ENCODE measurements at regions not wholly inside any gene's neighbourhood (a gene's known extent, or its start where the extent isn't known, plus 50 kb on each side); places are given as distances from the start of the nearest gene placed in this dataset.

GRCh38 chr2:65937379-65938160 is 497.4 kb upstream of the MEIS1 start:
- H2AK5ac ChIP-seq (ENCODE audit: low read length) = no peak overlapping the region
- no peak overlapping the region for H4K8ac ChIP-seq (ENCODE audit: low read depth, low read length)
- no peak overlapping the region for H4K91ac ChIP-seq (ENCODE audit: low read depth, low read length)
- H3K18ac ChIP-seq (ENCODE audit: low read length) = no peak overlapping the region
- no peaks in the 10 kb centered on the region for H3K36me3 ChIP-seq (ENCODE audit: control insufficient read depth in 1 of 2, insufficient read depth in 2 of 2, low read length in 2 of 2)
- no peak overlapping the region for H4K12ac ChIP-seq (ENCODE audit: low read depth, low read length)
- H3K9ac ChIP-seq (ENCODE audit: low read length) = no peak overlapping the region
- H3K27ac ChIP-seq (ENCODE audit: low read depth, low read length) = no peak overlapping the region
- no peak overlapping the region for H3K4ac ChIP-seq (ENCODE audit: low read depth, low read length)
- no peak overlapping the region for H2BK120ac ChIP-seq (ENCODE audit: insufficient read depth, low read length, poor library complexity)
- H3K9me3 ChIP-seq (ENCODE audit: insufficient read depth, low read depth, low read length) = no peaks in the 10 kb centered on the region
- no peaks in the 10 kb centered on the region for H3K27me3 ChIP-seq (ENCODE audit: insufficient read depth, low read length)
- H3K79me2 ChIP-seq (ENCODE audit: control insufficient read depth, insufficient read depth, low read length, poor library complexity) = no peaks in the 10 kb centered on the region
- no peak overlapping the region for H2BK12ac ChIP-seq (ENCODE audit: low read length)
- no CpG with 5 or more reads among the region's 3 CpGs for WGBS (ENCODE audit: extremely low coverage, insufficient coverage, insufficient read length)
- no peak overlapping the region for H3K4me2 ChIP-seq (ENCODE audit: low read length)
- no peak overlapping the region for H2AFZ ChIP-seq (ENCODE audit: insufficient read depth, low read length, poor library complexity)
- H3K79me1 ChIP-seq (ENCODE audit: low read length) = no peaks in the 10 kb centered on the region
- no peak overlapping the region for H3K23ac ChIP-seq (ENCODE audit: low read length)
- DNase-seq = peak in 1 of 2 donors; percentile 49
- no peak overlapping the region for H2BK5ac ChIP-seq (ENCODE audit: low read depth, low read length, poor library complexity)
- H3K4me3 ChIP-seq (ENCODE audit: low read depth, low read length) = no peak overlapping the region
- H3K14ac ChIP-seq (ENCODE audit: low read length) = no peak overlapping the region
- no peaks in the 10 kb centered on the region for H3K4me1 ChIP-seq (ENCODE audit: control insufficient read depth in 1 of 2, insufficient read depth in 2 of 2, low read length in 2 of 2)

GRCh38 chr2:65934992-65935629 is 499.8 kb upstream of the MEIS1 start:
- no peak overlapping the region for H3K18ac ChIP-seq (ENCODE audit: low read length)
- H3K4me2 ChIP-seq (ENCODE audit: low read length) = no peak overlapping the region
- H3K79me2 ChIP-seq (ENCODE audit: control insufficient read depth, insufficient read depth, low read length, poor library complexity) = no peaks in the 10 kb centered on the region
- H4K91ac ChIP-seq (ENCODE audit: low read depth, low read length) = no peak overlapping the region
- no peak overlapping the region for H3K9ac ChIP-seq (ENCODE audit: low read length)
- no peak overlapping the region for H3K23ac ChIP-seq (ENCODE audit: low read length)
- H2BK12ac ChIP-seq (ENCODE audit: low read length) = no peak overlapping the region
- WGBS (ENCODE audit: extremely low coverage, insufficient coverage, insufficient read length) = no CpG with 5 or more reads among the region's 3 CpGs
- no peak overlapping the region for H2AFZ ChIP-seq (ENCODE audit: insufficient read depth, low read length, poor library complexity)
- no peak overlapping the region for H2BK120ac ChIP-seq (ENCODE audit: insufficient read depth, low read length, poor library complexity)
- H3K4ac ChIP-seq (ENCODE audit: low read depth, low read length) = no peak overlapping the region
- no peak overlapping the region for H3K4me3 ChIP-seq (ENCODE audit: low read depth, low read length)
- no peaks in the 10 kb centered on the region for H3K27me3 ChIP-seq (ENCODE audit: insufficient read depth, low read length)
- H3K36me3 ChIP-seq (ENCODE audit: control insufficient read depth in 1 of 2, insufficient read depth in 2 of 2, low read length in 2 of 2) = no peaks in the 10 kb centered on the region
- no peak overlapping the region for H3K27ac ChIP-seq (ENCODE audit: low read depth, low read length)
- no peak overlapping the region for H3K14ac ChIP-seq (ENCODE audit: low read length)
- no peak for DNase-seq
- H3K79me1 ChIP-seq (ENCODE audit: low read length) = no peaks in the 10 kb centered on the region
- H4K8ac ChIP-seq (ENCODE audit: low read depth, low read length) = no peak overlapping the region
- peaks cover 0 to 3% of the 10 kb centered on the region in 2 experiments for H3K4me1 ChIP-seq (ENCODE audit: control insufficient read depth in 1 of 2, insufficient read depth in 2 of 2, low read length in 2 of 2)
- H4K12ac ChIP-seq (ENCODE audit: low read depth, low read length) = no peak overlapping the region
- H3K9me3 ChIP-seq (ENCODE audit: insufficient read depth, low read depth, low read length) = no peaks in the 10 kb centered on the region
- no peak overlapping the region for H2AK5ac ChIP-seq (ENCODE audit: low read length)
- no peak overlapping the region for H2BK5ac ChIP-seq (ENCODE audit: low read depth, low read length, poor library complexity)

- Histone ChIP-seq H4K91ac (ENCODE audit: low read depth, low read length) (no peak overlapping the region), H3K27me3 (ENCODE audit: insufficient read depth, low read length) (no peaks in the 10 kb centered on the region), H3K4me1 (ENCODE audit: control insufficient read depth in 1 of 2, insufficient read depth in 2 of 2, low read length in 2 of 2) (peaks cover 0 to 3% of the 10 kb centered on the region in 2 experiments), H2BK120ac (ENCODE audit: insufficient read depth, low read length, poor library complexity) (no peak overlapping the region), H2BK12ac (ENCODE audit: low read length) (no peak overlapping the region), H3K27ac (ENCODE audit: low read depth, low read length) (no peak overlapping the region), H2AFZ (ENCODE audit: insufficient read depth, low read length, poor library complexity) (no peak overlapping the region), H2BK5ac (ENCODE audit: low read depth, low read length, poor library complexity) (no peak overlapping the region), H3K4me3 (ENCODE audit: low read depth, low read length) (no peak overlapping the region), H3K23ac (ENCODE audit: low read length) (no peak overlapping the region), H4K12ac (ENCODE audit: low read depth, low read length) (no peak overlapping the region), H3K9ac (ENCODE audit: low read length) (no peak overlapping the region), H3K4ac (ENCODE audit: low read depth, low read length) (no peak overlapping the region), H3K14ac (ENCODE audit: low read length) (no peak overlapping the region), H3K79me1 (ENCODE audit: low read length) (no peaks in the 10 kb centered on the region), H3K79me2 (ENCODE audit: control insufficient read depth, insufficient read depth, low read length, poor library complexity) (no peaks in the 10 kb centered on the region), H4K8ac (ENCODE audit: low read depth, low read length) (no peak overlapping the region), H3K9me3 (ENCODE audit: insufficient read depth, low read depth, low read length) (no peaks in the 10 kb centered on the region), H2AK5ac (ENCODE audit: low read length) (no peak overlapping the region), H3K36me3 (ENCODE audit: control insufficient read depth in 1 of 2, insufficient read depth in 2 of 2, low read length in 2 of 2) (no peaks in the 10 kb centered on the region), H3K18ac (ENCODE audit: low read length) (no peak overlapping the region), H3K4me2 (ENCODE audit: low read length) (no peak overlapping the region)
- no CpG with 5 or more reads among the region's 1 CpG for WGBS (ENCODE audit: extremely low coverage, insufficient coverage, insufficient read length)
- no peak for DNase-seq
These were observed 500.2 kb upstream of the SPRED2 start for GRCh38 chr2:65932571-65932970.

GRCh38 chr2:65931056-65931455 is 498.7 kb upstream of the SPRED2 start:
- Histone ChIP-seq H3K79me1 (ENCODE audit: low read length) (no peaks in the 10 kb centered on the region), H3K14ac (ENCODE audit: low read length) (no peak overlapping the region), H4K8ac (ENCODE audit: low read depth, low read length) (no peak overlapping the region), H4K12ac (ENCODE audit: low read depth, low read length) (no peak overlapping the region), H3K4me2 (ENCODE audit: low read length) (no peak overlapping the region), H4K91ac (ENCODE audit: low read depth, low read length) (no peak overlapping the region), H3K79me2 (ENCODE audit: control insufficient read depth, insufficient read depth, low read length, poor library complexity) (no peaks in the 10 kb centered on the region), H2BK120ac (ENCODE audit: insufficient read depth, low read length, poor library complexity) (no peak overlapping the region), H3K27me3 (ENCODE audit: insufficient read depth, low read length) (no peaks in the 10 kb centered on the region), H3K9me3 (ENCODE audit: insufficient read depth, low read depth, low read length) (no peaks in the 10 kb centered on the region), H2AK5ac (ENCODE audit: low read length) (no peak overlapping the region), H2BK12ac (ENCODE audit: low read length) (no peak overlapping the region), H2AFZ (ENCODE audit: insufficient read depth, low read length, poor library complexity) (no peak overlapping the region), H3K4ac (ENCODE audit: low read depth, low read length) (no peak overlapping the region), H3K36me3 (ENCODE audit: control insufficient read depth in 1 of 2, insufficient read depth in 2 of 2, low read length in 2 of 2) (no peaks in the 10 kb centered on the region), H2BK5ac (ENCODE audit: low read depth, low read length, poor library complexity) (no peak overlapping the region), H3K9ac (ENCODE audit: low read length) (no peak overlapping the region), H3K18ac (ENCODE audit: low read length) (no peak overlapping the region), H3K4me3 (ENCODE audit: low read depth, low read length) (no peak overlapping the region), H3K27ac (ENCODE audit: low read depth, low read length) (no peak overlapping the region), H3K23ac (ENCODE audit: low read length) (no peak overlapping the region), H3K4me1 (ENCODE audit: control insufficient read depth in 1 of 2, insufficient read depth in 2 of 2, low read length in 2 of 2) (peaks cover 0 to 3% of the 10 kb centered on the region in 2 experiments)
- no CpG with 5 or more reads among the region's 4 CpGs for WGBS (ENCODE audit: extremely low coverage, insufficient coverage, insufficient read length)
- no peak for DNase-seq
